ENCODE measurements at regions not wholly inside any gene's neighbourhood (a gene's known extent, or its start where the extent isn't known, plus 50 kb on each side); places are given as distances from the start of the nearest gene placed in this dataset.

DNA sequence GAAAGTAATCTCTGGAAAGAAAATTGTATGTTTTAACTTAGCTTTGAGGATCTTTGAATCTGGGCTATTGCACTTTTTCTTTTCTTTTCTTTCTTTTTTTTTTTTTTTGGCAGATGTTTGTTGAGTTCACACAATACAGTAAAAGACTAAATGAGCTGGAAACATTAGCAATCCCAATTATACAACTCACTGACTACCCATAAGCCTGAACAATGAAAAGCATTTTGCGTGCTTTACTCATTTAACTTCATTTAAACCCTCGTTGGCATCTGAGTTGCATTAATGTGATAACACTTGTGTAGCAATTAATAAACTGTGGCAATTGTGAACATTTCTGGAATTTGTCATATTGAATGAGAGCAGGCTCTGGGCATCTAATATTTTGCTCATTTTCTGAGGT, 269.4 kb upstream of the RBMS3 start:
- TF ChIP-seq, protein P1, sequence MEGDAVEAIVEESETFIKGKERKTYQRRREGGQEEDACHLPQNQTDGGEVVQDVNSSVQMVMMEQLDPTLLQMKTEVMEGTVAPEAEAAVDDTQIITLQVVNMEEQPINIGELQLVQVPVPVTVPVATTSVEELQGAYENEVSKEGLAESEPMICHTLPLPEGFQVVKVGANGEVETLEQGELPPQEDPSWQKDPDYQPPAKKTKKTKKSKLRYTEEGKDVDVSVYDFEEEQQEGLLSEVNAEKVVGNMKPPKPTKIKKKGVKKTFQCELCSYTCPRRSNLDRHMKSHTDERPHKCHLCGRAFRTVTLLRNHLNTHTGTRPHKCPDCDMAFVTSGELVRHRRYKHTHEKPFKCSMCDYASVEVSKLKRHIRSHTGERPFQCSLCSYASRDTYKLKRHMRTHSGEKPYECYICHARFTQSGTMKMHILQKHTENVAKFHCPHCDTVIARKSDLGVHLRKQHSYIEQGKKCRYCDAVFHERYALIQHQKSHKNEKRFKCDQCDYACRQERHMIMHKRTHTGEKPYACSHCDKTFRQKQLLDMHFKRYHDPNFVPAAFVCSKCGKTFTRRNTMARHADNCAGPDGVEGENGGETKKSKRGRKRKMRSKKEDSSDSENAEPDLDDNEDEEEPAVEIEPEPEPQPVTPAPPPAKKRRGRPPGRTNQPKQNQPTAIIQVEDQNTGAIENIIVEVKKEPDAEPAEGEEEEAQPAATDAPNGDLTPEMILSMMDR (IDR thresholded peaks at IDR 0.05; ENCODE audit: insufficient read depth, low read length, poor library complexity, severe bottlenecking): no peak
- TF ChIP-seq EZH2phosphoT487 (conservative IDR thresholded peaks at IDR 0.05; ENCODE audit: low read length): no peak
